CD4-positive, alpha-beta T cell treated with Interferon gamma for 1 hour (primary cell): ENCODE measurements at regions not wholly inside any gene's neighbourhood (a gene's known extent, or its start where the extent isn't known, plus 50 kb on each side); places are given as distances from the start of the nearest gene placed in this dataset.

ENCODE experiments used
- DNase-seq: peaks from one replicate; pipeline ENCODE4 v3.0.0-alpha.2; 2020

DNA sequence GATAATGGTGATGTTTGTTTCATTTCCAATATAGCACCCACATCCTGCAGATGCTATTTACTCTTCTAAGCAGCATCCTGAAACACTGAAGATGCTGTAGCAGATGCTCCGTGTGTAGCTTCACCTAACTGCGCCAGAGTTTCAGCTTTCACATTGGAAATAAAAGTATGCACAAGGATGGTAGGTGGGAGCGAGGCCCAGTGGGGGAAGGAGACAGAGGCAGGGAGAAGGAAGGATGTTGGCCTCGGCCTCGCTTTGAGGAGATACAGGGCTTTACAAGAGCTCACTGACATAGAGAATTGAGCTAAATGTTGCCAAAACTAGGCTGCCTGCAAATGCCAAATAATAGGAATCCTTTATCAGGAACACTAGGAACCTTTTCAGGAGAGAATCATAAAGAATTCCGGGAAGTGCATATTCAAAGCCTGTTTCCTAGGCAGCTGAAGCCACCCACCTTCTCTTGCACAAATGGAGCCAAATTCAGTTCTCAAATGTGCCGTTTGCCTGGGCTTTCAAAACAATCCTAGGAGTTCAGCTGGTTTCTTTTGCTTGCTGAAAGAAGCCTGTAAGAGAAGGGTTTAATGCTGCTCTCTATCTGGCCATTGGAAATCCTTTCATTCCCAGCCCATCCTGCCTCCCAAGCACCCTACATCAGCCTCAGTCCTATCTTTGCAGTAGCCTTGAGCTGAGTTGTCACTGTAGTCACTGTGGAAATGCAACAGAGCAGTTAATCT is 135.4 kb upstream of the ATP1B1 start:
- DNase-seq = no peak

- no peak for DNase-seq
These were observed 134.3 kb upstream of the ATP1B1 start for GRCh38 chr1:168972225-168972624.

GRCh38 chr1:168972887-168973286 is 133.6 kb upstream of the ATP1B1 start:
- no peak for DNase-seq

DNA sequence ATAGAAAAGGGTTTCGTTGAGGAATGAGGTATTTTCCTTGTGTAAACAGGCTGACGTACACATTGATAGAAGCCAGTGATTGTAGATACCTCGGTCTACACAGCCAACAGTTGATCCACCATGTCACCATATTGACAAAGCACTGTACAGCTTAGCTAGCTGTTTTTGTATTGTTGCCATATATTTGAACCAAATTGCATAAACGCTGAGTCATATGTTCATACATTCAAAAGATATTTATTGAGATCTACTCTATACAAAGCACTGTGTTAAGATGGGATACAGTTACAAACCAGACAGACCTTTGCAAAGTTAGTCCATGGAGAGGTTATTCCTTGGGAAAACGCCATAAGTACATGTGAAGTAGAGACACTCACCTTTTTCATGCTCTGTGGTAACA is 132.4 kb upstream of the ATP1B1 start:
- no peak for DNase-seq

DNA sequence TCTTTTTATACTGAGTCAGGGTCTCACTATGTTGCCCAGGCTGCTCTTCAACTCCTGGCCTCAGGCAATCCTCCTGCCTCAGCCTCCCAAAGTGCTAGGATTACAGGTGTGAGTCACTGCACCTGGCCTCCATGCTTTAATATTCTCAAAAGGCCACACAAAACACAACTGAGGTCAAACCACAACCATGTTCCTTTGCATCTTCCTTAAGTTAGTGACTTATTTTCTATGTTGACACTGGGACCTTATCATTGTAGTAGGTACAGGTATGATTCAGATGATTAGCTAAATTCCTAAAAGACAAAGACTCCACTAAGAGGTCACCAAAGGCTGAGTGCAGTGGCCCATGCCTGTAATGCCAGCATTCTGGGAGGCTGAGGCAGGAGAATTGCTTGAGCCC is 131.9 kb upstream of the ATP1B1 start:
- no peak for DNase-seq

- DNase-seq = no peak
These were observed 130.2 kb upstream of the ATP1B1 start for GRCh38 chr1:168976267-168976666.

- no peak for DNase-seq
These were observed 128.9 kb upstream of the ATP1B1 start for GRCh38 chr1:168977618-168978017.

DNA sequence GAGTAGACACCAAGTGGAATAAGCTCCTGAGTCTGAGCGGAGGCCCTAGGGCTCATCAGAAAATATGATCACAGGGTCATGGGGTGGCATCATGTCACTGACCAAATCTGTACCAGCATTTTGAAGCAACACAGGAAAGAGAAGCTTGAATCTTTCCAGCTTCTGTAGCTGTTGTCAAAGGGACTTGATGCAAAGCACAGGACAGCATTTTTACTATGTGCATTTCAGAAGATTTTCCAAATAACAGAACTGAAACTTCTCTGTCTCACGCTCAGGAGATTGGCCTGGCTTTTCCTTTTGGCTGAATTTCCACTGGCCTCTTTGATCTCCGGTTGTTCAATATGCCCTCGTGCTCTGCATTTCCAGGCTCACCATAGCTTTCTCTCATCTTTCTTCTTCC is 127.2 kb upstream of the ATP1B1 start:
- no peak for DNase-seq

GRCh38 chr1:168980180-168980579 is 126.3 kb upstream of the ATP1B1 start:
- no peak for DNase-seq

DNA sequence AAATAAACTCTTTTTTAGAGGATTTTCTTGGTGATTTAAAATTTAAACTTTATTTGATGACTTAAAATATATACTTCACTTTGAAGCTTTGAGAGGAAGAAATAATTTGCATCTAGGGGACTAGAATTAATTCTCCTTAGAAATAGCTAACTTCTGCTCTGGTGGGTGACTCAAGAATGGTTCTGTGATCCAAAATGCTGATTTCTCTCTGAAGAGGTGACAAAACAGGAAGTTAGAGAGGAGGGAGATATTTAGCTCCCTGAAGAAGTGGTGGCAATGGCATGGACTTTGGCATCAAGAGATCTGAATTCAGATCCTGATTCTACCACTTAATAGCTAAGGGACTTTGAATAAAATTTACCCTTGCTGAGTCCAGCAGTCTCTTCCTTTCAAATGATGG is 125.8 kb upstream of the ATP1B1 start:
- DNase-seq = no peak

DNA sequence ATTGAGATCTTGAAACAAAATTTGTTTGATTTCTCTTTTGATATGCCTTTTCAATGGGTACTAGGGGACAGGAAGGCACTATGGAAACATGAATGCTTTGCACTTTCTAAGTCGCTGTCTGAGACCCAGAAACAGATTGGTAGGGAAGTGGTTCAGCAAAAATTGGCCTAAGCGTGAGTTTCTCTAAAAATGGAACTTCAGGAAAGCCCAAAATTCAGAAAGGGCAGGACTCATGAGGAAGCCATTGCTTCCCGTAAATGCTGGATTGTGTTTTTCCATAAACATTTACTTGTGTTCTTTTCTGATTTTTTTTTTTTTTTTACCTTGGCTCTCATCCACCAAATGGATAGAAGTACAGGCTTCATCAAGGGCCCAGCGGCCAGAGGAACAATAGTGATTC is 123.7 kb upstream of the ATP1B1 start:
- no peak for DNase-seq

- no peak for DNase-seq
These were observed 119.2 kb upstream of the ATP1B1 start for GRCh38 chr1:168987330-168987729.

- no peak for DNase-seq
These were observed 118.6 kb upstream of the ATP1B1 start for GRCh38 chr1:168987923-168988322.

DNA sequence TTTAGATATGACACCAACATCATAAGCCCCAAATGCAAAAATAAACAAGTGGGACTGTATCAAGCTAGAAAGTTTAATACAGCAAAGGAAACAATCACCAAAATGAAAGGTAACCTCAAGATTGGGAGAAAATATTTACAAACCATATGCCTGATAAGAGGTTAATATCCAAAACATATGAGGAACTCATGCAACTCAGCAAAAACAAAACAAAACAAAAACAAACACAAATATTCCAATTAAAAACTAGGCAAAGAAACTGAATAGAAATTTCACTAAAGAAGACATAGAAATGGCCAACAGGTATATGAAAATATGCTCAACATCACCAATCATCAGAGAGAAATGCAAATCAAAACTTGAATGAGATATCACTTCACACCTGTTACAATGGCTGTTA is 116.5 kb upstream of the ATP1B1 start:
- DNase-seq = no peak

DNA sequence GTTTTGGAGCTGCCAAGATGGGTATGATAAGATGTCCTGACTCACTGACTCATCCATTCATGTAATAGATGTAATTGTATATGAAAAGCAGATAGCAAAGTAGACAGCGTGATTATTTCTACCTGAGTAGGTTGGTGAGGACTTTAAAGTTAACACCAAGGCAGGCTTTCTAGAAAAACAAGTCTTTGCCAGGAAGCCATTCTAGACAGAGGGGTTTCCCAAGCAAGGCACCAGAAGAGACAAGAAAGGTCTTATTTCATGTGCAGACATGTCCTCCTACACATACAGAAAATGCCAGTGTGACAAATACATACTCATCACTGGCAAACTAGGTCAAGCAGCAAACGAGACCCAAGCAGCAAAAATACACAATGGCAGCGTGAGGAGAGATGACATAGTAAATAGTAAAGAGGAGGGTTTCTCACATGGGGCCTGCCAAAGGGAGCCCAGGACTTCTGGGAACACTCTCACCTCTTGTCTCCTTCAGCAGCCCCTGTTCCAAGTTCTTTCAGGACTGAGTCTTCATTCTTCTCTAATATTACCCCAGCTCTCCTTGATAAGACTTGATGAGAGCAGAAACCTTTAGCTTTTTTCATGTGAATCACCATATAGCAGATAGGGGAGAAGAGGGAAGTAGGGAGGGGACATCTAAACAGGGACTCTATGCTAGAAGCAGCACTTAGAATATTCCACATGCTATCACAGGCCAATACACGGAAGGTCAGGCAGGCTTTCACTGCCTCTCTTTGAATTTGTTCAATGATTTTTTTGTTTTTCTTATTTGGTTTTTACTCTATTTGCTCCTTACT is 114.6 kb upstream of the ATP1B1 start:
- no peak for DNase-seq

DNA sequence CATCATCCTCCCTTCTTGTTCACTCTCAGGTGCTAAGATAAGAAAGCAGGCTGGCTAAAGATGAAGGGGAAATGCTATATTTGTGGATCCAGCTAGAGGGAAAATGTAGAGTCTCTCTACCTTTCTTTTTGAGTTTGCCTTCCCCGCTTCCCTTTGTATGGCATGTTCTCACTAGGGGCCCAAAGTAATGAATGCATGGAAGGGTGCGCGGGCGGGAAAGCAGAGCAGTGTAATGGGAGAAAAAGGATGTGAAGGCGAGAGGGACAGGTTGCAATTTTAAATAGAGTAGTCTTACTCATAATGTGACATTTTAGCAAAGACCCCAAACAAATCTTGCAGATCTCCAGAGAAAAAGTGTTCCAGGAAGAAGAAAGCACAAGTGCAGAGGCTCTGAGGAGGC is 105.1 kb upstream of the ATP1B1 start:
- DNase-seq = no peak

DNA sequence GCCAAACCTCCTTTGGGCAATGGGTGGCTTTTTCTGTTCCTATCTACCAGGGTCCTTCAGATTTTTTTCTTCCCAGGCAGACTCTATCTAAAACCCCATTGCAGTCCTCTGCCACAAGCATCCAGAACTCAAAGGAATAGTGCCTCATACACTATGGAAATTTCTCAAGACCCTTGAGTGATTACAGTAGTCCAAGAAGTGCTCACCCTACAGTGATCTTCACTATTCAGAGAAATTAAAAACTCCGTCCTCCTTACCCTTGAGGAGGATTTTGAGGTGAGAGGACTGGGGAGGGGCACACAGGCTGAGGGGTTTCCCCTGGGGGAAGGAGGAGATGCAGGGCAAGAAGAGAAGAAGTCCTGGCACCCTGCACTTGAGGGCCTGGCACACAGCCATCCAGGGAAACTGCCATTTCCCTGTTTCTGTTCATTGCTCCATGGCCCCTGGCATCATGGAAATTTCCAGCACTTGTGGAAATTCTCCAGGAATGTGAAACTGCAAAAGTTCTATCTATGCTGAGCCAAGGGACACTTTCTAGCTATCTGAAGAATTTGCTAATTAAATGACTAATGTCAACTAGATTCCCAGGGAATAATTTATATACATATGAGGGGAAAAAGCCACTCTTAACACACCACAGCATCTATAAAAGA is 102.5 kb upstream of the ATP1B1 start:
- DNase-seq = no peak

DNA sequence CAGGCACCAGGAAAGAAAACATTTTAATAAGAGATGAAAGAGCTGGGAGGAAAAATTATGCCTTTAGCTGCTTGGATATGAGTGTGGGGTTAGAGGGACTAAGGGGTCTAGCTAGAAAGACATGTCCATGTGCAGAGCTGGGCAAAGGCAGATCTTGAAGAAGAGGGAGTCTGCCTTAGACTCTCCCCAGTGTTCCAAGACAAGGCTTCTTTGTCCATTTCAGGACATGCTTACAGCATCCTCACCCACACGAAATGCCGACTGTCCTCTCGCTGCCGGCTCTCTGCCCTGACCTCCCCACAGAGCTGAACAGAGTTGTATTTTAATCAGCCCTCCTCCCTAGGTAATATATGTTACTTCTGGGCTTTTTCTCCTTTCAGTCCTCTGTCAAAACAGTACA is 100.7 kb upstream of the ATP1B1 start:
- no peak for DNase-seq

GRCh38 chr1:169009666-169010065 is 96.8 kb upstream of the ATP1B1 start:
- no peak for DNase-seq

DNA sequence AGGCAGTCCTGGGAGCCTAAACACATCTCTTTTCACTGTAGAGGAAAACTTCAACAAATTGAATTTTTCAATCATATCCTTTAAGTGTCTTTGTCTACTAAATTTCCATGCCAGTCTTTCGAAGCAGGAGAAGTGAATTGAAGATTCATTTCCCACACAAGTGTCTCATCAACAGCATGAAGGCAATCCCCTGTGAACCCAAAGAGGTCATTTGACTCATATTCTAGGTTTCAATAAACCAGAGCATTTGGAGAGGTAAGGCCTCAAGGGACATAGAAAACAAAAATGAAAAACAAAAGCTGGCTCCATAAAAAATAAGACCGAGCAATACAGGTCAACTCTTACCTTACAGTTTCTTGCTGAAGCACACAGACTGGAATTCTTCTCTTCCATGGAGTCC is 94.1 kb upstream of the ATP1B1 start:
- no peak for DNase-seq

- no peak for DNase-seq
These were observed 92.7 kb upstream of the ATP1B1 start for GRCh38 chr1:169013821-169014220.

GRCh38 chr1:169015464-169015863 is 91.0 kb upstream of the ATP1B1 start:
- no peak for DNase-seq

GRCh38 chr1:169018751-169019150 is 87.7 kb upstream of the ATP1B1 start:
- DNase-seq = no peak

GRCh38 chr1:169019419-169020058 is 87.0 kb upstream of the ATP1B1 start:
- DNase-seq = no peak
